ENCODE measurements at regions not wholly inside any gene's neighbourhood (a gene's known extent, or its start where the extent isn't known, plus 50 kb on each side); places are given as distances from the start of the nearest gene placed in this dataset.

DNA sequence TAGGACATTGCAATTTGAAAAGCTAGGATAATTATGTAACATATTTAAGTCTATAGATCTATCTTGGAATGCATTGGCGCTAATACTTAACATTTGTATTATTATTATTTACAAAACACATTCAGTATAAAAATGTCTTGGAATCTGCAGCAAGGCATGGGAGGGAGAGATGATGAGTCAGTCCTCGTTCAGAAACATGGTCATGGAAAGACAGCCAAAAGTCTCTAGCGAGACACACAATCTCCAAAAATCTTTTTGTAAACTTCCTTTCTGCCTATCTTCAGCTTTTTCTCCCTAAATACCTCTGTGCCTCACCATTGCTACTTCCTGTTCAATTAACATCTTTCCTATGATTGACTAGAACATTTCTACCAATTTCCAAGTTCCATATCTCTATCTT, 188.4 kb upstream of the CACNA2D1 start:
- no peak for TF ChIP-seq EP300 (conservative IDR thresholded peaks at IDR 0.05; ENCODE audit: poor library complexity, severe bottlenecking)
- no peak for TF ChIP-seq POLR2AphosphoS5 (IDR thresholded peaks at IDR 0.05)
- no peak for TF ChIP-seq CTCF (IDR thresholded peaks at IDR 0.05; ENCODE audit: poor library complexity, severe bottlenecking)
- TF ChIP-seq EZH2 (IDR thresholded peaks at IDR 0.05; ENCODE audit: borderline replicate concordance, insufficient read depth, low read length, poor library complexity, severe bottlenecking): no peak
- no peak for TF ChIP-seq RAD21 (conservative IDR thresholded peaks at IDR 0.05)

All from neural cell (in vitro differentiated cells).